HG02610 (cell line): ENCODE measurements at regions not wholly inside any gene's neighbourhood (a gene's known extent, or its start where the extent isn't known, plus 50 kb on each side); places are given as distances from the start of the nearest gene placed in this dataset.

ENCODE experiments used
- ATAC-seq: cut with Tn5 transposase; IDR thresholded peaks from one replicate; pipeline ENCODE4 v1.9.1; 2021; ENCODE audit warnings: mild to moderate bottlenecking, moderate library complexity; ENCODE audit not compliant: unreplicated experiment

DNA sequence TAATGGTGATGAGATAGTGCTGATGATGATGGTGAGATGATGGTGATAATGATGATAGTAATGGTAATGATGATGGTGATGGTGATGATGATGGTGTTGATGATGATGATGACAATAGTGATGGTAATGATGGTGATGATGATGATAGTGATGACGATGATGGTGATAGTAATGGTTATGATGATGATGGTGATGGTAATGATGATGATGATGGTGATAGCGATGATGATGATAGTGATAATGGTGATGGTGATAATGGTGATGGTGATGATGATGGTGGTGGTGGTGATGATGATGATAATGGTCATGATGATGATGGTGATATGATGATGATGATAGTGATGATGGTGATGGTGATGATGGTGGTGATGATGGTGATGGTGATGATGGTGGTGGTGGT lies 384.6 kb downstream of the MATN1 start:
- no peak for ATAC-seq

DNA sequence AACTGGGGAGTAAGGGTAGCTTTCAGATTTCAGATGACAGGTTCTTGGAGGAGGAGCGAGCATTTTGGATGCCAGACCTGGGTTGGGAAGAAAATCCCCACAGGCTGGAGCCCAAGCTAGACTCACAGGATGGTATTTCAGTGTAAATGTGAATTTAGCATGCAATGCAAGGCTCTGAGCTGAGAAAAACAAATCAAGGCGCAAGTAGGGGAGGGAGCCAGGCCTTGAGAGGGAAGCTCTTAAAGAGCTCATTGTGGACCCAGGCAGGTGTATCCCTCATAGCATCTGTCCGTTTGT lies 386.1 kb downstream of the MATN1 start:
- ATAC-seq, result no peak

DNA sequence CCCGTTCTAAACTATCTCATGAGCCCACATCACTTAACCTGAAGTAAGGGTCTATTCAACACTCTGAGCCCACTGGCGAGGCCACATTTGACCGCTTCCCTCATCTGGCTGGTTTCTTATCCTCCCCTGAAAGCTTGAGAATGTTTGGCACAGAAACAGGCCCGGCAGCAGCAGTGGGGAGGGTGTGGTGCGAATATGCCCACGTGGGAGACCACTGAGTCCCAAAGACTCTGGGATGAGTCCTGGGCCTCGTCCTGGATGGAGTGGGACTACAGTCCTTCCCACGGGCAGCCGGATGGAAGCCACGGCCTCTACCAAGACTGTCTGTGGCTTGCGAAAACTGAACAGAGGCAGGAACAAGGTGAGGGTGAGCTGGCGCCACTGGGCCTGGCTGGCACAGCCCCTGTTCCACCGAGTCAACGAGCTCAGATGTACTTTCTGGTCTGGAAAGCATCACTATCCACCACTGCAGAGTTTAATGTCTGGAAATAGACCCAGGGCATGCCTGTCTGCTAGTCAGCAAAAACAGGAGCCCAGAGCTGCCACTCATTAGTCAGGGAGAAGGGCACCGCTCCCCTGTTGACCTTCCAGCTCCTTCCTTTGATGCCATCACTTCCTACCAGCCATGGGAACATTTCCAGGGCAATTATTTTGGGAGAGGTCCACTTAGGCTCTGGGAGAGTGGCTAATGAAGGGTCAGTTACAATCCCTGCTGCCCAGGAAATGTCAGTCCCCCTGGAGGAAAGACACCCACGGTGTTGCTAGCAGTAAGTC lies 386.6 kb downstream of the MATN1 start:
- no peak for ATAC-seq

DNA sequence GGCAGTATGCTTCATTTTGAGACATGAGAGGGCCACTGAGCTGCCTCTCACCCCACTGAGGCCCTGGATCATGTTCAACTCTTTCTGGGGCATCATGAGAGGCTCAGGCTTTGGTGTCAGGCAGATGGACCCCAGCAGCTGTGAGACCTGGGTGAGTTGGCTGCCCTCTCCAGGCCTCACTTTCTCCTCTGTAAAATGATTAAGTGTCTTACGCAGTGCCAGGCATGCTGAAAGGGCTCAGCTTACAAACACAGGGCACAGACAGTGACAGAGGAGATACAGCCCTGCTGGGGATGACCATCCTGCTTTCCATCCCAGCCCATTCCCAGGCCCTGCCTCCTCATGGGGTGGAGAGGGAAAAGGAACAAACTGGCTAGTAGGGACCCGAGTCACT lies 387.4 kb downstream of the MATN1 start:
- ATAC-seq, result no peak

DNA sequence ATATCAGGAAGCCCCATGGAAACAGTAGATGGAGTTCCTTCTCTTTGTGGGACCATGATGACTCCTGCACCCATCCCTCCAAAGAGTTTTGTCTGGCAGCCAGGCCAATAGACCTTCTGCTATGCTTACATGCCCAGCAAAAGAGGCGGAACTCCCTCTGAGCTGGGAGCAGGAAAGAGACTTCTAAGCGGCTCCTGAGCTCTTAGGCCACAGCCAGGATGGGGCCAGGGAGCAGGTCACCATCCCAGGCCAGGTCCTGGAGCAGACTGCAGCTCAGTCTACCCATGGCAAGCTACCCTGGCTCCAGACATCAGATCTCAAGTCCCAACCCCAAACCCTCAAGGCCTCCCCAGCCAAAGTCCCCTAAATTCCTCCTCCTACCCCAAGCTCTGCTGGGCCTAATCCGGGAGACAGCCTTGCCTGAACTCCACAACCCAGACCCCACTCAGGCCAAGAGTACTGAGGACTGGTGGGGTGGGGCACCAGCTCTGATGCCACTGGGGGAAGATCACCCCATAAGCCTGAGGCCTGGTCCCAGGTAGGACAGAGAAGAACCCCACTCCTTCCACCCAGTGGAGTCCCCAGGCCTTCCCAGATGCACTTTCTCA lies 387.9 kb downstream of the MATN1 start:
- ATAC-seq, result no peak

DNA sequence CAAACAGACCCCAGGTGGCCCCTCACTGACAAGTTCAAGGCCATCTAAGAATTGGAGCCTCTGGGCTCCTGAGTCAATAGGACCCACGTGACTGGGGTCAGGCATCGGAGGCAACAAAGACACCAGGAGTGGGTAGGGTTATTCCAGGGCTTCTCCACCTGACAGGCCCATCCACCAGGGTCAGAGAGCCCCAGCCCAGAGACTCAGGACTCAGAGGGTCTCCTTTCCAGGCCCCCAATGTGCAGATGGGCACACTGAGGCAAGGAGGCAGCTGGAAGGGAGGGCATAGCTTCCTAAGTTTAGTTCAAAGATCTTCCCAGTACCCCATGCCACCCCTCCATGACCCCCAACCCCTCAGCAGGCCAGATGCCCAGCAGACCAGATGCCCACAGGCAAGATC lies 388.6 kb downstream of the MATN1 start:
- no peak for ATAC-seq

DNA sequence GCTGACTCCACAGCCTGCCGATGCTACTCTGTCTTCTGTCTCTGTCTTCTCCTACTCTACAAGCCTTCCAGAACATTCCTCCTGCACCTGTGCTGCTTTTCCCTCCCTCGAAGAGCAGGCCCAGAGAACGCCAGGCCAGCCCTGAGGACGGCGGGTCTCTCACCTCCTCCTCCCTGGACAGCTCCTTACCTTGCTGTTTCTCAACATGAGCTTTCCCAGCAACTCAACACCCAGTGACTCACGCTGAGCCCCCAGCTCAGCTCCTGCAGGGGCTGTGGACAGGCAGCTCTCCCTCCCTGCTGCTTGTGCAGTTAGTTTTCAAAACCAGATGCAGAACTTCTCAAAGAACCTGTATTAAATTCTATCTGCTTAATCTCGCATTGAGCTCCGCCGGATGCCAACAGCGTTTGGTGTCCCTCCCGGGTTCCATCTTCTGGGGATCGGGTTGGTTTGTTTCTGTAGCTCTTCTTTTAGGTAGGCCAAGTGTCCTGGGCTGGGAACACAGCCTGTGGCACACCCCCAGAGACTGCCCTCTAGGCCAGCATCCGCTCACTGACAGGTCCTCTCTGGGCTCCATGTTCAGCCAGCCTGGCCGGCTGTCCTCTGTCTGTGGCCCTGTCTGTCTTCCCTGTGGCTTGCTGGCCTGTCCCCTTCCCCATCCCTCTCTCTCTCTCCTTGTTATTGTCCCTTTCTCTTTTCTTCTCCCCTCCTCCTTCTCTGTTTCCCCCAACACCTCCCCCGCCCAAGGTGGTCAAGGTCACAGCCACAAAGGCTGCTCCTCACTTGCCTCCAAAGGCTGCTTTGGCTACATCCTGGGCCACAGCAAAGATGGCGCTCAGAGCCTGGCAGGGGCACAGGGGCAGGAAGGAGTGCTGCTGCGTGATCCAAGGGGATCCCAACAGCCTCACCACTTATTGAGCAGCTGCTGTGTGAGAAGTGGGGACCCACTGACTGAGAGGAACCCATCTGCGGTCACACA lies 391.0 kb downstream of the MATN1 start:
- no peak for ATAC-seq

DNA sequence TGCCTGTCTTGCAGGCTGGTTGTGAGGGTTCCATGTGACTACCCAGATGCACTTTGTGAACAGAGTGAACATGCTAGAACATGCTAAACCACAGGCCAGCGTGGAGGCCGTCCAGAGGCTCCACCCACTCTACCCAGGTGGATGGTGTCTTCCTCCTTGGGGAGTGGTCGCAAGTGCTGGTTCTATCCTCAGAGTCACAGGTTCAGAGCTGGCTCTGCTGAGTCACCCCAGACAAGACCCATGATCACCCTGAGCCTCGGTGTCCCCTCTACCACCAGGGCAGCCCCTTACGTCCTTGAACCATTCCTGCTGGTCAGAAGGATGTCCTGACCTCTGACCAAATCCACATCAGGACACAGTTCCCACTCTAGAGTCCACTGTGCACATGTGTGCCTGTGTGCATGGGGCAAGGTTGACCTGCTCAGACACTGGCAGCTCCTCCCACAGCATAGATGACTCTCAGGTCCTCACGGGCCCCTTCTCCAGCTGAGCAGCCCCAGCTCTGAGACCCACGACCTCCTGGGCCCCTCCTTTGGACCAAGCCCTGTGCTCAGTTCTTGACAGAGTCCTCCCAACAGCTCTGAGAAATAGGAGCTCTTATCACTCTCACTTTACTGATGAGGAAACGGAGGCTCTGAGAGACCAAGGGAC lies 391.8 kb downstream of the MATN1 start:
- ATAC-seq, result no peak

DNA sequence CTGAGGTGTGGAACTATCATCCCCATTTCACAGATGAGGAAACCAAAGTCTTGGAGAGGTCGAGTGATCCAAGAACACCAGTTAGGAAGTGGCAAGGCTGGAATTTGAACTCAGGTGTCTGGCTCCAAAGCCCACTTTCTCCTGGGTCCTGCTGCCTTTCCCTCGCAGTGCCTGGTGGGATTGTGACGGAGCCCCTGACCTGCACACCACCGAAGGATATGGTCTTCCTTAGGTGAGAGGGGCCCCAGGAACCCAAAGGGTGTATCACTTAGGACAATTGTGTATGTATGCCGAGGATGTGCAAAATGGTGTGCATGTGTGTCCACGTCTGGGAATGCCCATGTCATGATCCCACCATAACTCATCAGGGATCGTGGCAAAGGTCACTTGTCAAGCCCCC lies 392.7 kb downstream of the MATN1 start:
- no peak for ATAC-seq

DNA sequence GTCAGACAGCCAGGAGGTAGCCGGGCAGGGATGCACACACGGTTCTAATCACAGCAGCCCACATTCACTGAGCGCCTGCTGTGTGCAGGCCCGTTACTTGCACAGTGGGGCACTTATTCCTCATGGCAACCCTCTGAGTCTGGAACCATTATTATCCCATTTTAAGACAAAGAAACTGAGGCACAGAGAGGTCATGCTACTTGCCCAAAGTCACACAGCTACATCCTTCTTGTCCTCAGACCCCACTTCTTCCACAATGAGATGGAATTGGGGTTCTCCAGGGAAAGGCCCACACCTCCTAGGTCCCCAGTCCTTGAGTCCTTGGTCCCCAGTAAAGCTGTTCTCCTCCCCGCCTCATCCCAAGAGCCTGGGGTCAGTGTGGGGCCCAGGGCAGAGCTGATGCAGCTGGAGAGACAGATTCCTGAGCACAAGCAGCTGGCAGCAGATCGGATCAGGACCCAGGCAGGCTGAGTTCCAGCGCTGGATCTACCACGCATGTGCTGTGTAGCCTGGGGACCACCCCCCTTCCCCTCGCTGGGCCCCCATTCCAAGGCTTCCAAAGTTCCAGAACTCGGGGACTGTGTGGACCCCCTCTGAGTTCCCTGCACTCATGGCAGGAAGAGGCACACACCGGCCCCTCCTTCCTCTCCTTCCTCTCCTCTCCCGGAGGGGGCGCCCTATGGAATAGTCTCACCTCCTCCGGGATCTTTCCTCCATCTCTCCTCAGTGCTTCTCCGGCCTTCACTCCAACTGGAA lies 393.4 kb downstream of the MATN1 start:
- ATAC-seq, result no peak

DNA sequence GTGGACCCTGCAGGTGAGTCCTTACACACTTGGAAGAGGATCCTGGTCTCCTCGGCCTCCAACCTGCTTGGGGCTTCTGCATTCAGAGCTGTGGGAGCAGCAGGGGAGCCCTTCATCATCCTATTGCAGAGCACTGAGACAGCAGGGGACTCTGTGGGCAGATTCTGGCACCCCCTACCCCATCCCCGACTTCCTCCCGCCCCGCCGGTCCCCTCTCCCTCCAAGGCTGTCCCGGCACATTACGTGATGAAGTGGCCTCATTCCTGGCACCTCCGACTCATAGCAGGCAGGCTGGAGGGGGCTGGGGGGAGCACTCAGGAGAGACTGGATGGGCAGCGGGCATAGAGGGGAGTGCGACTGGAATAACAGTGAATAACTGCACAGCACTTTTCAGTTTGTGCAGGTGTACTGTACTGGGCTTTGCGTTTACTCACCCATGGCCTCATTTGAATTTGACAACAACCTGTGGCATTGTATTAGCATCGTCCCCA lies 394.1 kb downstream of the MATN1 start:
- no peak for ATAC-seq

DNA sequence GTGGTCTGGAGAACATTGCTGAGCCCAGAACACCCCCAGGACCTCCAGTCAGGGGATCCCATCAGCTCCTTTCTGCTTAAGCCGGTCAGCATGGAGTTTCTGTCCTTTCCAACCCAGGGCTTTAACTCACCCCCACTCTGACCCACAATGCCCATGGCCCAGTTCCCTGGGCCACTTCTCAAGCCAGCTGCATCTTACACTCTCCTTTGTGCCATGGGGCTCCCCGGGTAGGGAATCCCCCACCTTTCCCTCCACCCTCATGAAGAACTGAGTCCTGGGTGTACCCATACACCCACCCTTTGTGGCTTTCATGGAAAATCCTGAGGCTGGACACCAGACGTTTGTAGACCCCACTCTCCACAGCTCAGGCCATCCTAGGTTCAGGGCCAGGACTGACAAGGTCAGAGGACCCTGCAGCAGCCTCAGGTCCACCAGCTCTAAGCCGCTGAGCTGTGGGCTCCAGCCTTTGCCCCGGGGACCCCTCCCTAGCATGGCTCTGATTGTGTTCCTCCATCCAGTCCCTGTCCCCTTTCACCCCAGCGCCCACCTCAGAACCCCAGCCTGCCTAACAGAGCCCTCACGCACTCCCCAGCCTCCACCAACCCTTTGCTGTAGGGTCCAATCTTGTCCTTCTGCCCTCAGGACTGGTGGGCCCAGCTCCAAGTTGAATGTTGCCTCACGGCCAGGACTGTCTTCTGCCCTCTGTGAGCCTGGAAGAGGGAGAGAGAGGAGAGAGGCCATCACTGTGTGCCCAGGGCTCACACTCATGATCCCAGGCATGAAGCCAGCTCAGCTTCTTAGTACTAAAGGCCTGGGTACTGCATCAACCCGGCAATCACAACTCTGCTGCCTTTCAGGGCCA lies 394.8 kb downstream of the MATN1 start:
- no peak for ATAC-seq

DNA sequence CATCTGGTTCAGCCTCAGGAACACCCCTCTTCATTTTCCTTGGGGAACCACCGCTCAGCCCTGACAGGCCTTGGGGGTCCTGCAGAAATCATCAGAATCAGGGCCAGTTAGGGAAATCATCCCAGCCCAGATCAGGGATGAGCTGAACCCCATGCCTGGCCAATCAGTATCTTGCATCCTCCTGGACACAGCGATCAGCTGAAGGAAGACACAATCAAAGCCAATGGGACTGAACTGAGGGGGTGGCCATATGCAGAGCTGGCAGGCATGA lies 395.4 kb downstream of the MATN1 start:
- no peak for ATAC-seq

DNA sequence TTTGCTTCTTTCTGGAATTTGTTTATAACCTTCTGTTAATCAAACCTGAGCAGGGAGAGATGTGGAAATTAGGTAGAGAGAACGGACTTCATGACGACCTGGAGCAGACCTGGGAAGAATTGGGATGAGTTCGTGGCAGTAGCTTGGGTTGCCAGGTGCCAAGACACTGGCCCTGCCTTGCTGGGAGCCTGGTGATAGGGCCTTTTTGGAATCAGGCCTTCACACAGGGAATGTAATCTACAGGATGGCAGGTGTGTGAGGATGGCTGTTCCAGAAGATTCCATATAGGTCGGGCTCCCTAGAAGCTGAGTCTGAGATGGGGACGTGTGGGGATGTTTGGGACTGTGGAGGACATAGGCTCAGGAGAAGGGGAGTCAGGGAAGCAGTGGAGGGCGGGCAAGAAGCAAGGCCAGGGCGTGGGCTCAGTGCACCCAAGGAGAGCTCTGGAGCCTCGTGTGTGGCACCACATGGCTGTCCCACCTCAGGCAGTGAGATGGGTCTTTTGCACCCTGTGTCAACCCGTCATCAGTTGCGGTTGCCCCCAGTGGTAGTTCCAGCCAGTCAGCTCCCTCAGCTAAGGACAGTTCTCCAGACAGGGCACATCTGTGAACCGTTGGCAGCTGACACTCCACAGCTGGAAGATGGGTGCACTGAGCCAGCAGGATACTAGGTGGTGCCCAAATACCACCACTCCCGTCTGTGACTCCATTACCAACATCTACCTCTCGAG lies 395.9 kb downstream of the MATN1 start:
- no peak for ATAC-seq

DNA sequence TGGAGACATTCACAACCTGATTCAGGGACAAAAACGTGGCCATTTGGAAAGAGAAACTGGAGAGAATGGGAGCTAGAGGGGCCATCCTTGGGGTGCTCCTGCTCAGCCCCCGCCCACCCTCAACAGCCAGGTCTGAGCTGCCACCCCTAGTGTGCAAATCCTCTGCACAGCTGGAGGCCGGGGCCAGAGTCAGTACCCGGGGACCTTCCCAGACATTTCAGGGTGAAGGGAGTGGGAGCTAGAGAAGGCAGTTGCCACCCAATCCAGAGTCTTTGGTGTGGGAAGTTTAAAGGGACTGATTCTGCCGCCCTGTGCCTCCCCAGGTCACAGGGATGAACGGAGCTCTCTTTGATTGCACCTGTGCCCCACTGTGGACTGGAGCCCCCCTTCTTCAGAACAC lies 397.4 kb downstream of the MATN1 start:
- ATAC-seq, result no peak

DNA sequence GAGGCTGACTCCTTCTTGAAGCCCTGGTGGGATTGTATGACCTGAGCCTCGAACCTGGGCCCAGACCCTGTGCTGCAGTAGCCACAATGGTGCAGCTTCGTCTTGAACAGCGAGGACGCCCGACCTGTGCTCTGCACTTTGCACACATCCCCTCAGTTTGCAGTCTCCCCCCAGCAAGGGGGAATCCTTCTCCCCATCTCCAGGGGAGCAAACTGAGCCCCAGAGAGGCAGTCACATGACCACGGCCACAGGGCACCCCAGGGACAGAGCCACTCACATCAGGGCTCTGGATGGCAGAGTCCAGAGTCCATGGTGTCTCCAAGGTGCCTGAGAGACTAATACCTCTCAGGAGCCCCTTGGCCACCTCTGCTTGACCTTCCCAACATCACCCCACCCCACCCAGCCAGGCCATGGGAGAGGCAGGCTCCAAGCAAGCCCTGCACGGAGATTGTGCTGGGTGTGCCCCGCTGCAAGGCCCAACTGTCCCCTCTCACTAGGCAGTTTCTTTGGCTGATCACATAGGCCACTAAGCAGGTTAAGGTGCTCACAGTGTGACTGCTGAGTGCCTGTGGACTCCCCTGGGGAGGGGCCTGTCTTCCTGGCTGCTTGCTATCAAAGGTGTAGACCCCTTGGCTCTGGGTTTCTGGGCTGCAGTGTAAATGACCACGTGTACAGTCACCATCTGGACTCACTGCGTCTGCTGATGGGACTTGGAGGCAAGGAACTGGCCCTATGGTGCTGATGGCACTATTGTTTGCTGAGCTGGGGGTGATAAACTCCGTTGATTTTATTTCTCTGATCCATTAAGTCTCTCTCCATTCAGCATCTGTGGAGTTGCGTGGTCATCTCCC lies 398.1 kb downstream of the MATN1 start:
- ATAC-seq, result no peak

DNA sequence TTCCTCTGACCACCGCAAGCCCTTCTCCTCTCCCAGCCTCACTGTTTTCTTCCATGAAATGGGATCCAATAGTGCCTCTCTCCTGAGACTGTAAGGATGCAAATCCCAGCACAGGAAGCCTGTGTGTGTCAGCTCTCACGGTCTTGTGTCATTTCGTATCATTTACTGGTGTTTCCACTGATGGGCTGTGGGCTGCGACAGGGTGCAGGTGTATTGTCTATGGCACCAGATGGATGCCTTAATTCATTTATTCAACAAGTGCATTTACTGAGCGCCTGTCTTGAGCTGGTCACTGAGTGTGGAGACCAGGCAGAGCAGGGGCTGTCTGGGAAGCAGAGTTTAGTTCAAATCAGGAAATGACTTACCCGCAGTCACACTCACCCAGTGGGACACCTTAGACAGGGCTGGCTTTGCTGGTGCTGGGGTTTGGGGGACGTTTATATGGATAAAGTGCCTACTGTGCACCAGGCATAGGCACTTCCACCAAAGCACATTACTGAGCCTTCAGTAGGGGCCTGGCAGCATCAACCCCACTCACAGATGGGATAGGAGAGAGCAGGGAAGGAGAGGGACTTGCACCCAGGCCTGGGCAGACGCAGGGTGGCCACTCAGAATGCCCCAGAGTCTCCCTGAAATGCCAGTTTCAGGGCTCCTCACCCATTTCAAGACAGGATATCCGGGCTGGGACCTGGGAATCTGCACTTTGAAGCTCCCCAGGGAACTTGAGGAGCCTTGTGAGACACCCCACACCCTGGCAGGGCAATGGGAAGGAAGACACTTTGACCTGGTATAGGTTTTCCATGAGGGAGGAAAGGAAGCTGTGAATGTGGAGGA lies 398.9 kb downstream of the MATN1 start:
- ATAC-seq, result no peak
